CD4-positive, alpha-beta T cell treated with Interferon gamma for 1 hour (primary cell): ENCODE measurements at regions not wholly inside any gene's neighbourhood (a gene's known extent, or its start where the extent isn't known, plus 50 kb on each side); places are given as distances from the start of the nearest gene placed in this dataset.

Experiments used
- DNase-seq: peaks from one replicate; pipeline ENCODE4 v3.0.0-alpha.2; 2020

GRCh38 chr22:27679693-27680488 lies 121.7 kb downstream of the MN1 start:
- DNase-seq: no peak

GRCh38 chr22:27680636-27681035 lies 120.9 kb downstream of the MN1 start:
- no peak for DNase-seq

- DNase-seq: no peak
These were observed 120.5 kb downstream of the MN1 start for GRCh38 chr22:27681037-27681436.

- DNase-seq: no peak
These were observed 119.1 kb downstream of the MN1 start for GRCh38 chr22:27682437-27682836.

GRCh38 chr22:27684901-27685300 lies 116.7 kb downstream of the MN1 start:
- no peak for DNase-seq

- DNase-seq: no peak
These were observed 116.0 kb downstream of the MN1 start for GRCh38 chr22:27685515-27685914.

- no peak for DNase-seq
These were observed 115.6 kb downstream of the MN1 start for GRCh38 chr22:27685970-27686369.

GRCh38 chr22:27686534-27686933 lies 115.0 kb downstream of the MN1 start:
- no peak for DNase-seq

- no peak for DNase-seq
These were observed 113.5 kb downstream of the MN1 start for GRCh38 chr22:27687984-27688545.

- no peak for DNase-seq
These were observed 111.9 kb downstream of the MN1 start for GRCh38 chr22:27689664-27690063.

GRCh38 chr22:27690599-27690998 lies 111.0 kb downstream of the MN1 start:
- DNase-seq: no peak

- no peak for DNase-seq
These were observed 109.3 kb downstream of the MN1 start for GRCh38 chr22:27692243-27692642.

GRCh38 chr22:27695925-27696324 lies 105.6 kb downstream of the MN1 start:
- no peak for DNase-seq

- DNase-seq: no peak
These were observed 103.7 kb downstream of the MN1 start for GRCh38 chr22:27697888-27698287.
